ENCODE measurements at regions not wholly inside any gene's neighbourhood (a gene's known extent, or its start where the extent isn't known, plus 50 kb on each side); places are given as distances from the start of the nearest gene placed in this dataset.

GRCh38 chr3:107942951-107943749, 147.7 kb downstream of the CD47 start:
- no peak for TF ChIP-seq POLR2AphosphoS5 (IDR thresholded peaks at IDR 0.05; ENCODE audit: insufficient read depth, low read depth, low read length)
- TF ChIP-seq EZH2 (IDR thresholded peaks at IDR 0.05; ENCODE audit: borderline replicate concordance, low read depth, low read length, severe bottlenecking) = no peak
- TF ChIP-seq CTCF (IDR thresholded peaks at IDR 0.05; ENCODE audit: extremely low read depth in 1 of 2, insufficient read depth in 1 of 2, low read depth in 1 of 2, low read length in 2 of 2) = no peak
- no peak for TF ChIP-seq MAX (IDR thresholded peaks at IDR 0.05; ENCODE audit: insufficient read depth, insufficient read length)
- no peak for TF ChIP-seq POLR2A (IDR thresholded peaks at IDR 0.05; ENCODE audit: low read depth, low read length)
- no peak for TF ChIP-seq MYC (IDR thresholded peaks at IDR 0.05; ENCODE audit: low read depth, low read length)
- no peak for TF ChIP-seq FOS (IDR thresholded peaks at IDR 0.05; ENCODE audit: borderline replicate concordance, insufficient read depth, low read length)
- TF ChIP-seq GATA2 (IDR thresholded peaks at IDR 0.05; ENCODE audit: insufficient read depth, insufficient read length, low read depth, low read length) = no peak
- TF ChIP-seq JUN (IDR thresholded peaks at IDR 0.05; ENCODE audit: borderline replicate concordance, insufficient read depth, insufficient read length, low read depth) = no peak
